IPS-NIHi7 (cell line): ENCODE measurements at regions not wholly inside any gene's neighbourhood (a gene's known extent, or its start where the extent isn't known, plus 50 kb on each side); places are given as distances from the start of the nearest gene placed in this dataset.
A peak's percentile ranks its signal among the peaks of the same experiment; 100 is the strongest.

Source experiments
- DNase-seq: peaks from one replicate; pipeline ENCODE4 v3.0.0; 2012; ENCODE audit warnings: mixed read lengths; ENCODE audit errors: extremely low spot score

DNA sequence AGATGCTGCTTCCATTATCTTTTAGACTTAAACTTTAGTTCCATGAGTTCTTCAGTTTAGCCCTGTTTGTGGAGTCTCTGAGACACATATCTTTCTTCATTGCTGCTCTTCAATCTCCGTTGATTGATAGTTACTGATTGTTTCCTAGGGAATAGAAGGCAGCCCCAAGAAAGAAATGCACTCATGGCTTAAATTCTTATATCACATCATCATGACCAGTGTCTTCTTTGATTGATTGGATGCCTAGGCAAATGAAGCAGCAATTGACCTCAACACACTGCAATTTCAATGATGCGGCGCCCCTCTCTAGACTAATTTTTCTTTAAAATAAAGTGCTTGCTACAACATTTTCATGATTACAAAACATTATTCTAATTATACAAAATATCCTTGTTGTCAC, 576.5 kb upstream of the VSTM2A start:
- no peak for DNase-seq

DNA sequence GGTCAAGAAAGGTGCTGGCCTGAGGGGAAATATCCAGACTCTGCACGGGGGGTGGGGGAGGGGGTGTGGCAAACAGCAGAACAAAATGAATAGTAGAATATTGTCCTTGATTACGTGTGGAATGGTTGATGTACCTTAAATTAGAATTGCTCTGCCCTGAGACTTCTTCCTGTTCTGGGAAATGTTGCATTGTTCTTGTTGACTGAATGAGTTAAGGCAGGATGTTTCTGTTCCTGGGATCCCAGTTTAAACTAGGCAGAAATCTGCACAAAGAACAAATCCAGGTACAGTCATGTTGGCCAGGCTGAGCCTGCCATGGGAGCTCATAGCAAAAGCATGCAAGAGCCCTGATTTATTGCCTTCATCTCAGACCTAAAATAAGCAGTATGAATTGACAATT, 558.7 kb upstream of the VSTM2A start:
- DNase-seq, result no peak

DNA sequence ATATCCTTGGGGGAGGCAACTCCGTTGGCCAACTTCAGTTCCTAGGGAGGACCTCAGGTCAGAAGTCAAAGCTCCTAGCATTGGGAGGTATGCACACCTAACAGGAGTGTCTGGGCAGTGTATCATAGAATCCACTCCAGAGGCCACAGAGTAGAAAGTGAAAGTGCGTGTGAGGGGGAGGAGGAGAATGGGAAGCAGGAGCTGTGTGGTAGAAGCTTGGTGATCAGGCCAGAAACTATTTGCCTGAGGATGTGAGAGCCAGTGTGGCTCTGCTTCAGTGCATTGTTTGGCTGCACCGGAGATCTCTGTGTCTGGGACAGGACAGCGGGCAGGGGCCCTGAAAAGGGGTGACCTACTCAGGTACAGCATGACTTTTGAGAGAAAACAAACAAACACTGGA, 557.4 kb upstream of the VSTM2A start:
- no peak for DNase-seq

DNA sequence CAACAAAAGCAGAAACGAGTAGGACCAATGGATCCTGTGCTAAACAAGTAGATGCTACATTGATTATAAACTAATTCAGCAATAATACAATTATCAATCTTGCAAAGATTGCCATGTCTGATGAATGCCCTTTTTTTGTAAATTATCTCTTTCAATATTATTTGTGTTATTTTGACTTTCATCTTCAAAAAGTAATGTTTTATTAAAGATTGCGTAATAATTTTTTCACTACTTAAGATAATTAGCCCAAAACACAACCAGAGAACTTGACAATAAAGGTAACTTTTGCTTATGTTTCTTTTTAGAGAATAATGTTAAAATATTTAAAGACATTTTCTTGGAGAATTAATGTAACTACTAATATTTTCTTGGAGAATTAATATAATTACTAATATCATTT, 553.8 kb upstream of the VSTM2A start:
- no peak for DNase-seq

DNA sequence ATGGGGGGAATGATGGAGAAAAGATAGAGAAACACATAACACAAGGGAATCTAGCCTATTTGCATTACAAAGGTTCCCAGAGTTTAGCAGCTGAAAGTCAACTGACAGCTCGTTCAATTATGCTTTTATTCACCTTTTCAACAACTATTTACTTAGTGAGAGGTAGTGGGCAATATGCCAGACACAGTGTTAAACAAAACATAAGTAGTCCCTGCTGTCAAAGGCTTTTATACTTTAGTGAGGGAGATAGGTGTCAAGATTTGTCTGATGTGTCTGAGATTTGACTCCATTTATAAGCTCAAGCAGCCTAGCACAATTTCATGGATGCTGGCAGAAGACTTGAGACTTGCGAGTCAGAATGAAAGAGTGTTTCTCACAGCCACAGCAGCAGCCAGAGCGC, 549.0 kb upstream of the VSTM2A start:
- DNase-seq, result no peak

DNA sequence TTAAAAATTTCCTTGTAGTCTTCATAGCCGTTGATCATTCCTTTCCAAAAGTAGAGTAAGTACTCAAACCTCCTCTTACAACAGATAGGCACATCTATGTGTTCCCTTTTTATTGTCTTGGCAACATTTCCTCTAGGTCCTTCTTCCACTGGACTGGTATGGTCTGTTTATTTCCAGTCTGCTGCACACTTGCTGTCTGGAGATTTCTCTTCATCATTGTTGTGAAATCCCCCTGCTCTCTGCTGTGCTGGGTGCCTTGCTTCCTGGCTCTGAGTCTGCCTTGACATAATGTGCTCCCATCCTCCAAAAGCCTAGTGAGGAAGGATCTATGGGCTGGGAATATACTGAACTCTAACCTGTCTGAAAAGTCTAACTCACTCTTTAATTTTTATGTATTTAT, 545.3 kb upstream of the VSTM2A start:
- no peak for DNase-seq

DNA sequence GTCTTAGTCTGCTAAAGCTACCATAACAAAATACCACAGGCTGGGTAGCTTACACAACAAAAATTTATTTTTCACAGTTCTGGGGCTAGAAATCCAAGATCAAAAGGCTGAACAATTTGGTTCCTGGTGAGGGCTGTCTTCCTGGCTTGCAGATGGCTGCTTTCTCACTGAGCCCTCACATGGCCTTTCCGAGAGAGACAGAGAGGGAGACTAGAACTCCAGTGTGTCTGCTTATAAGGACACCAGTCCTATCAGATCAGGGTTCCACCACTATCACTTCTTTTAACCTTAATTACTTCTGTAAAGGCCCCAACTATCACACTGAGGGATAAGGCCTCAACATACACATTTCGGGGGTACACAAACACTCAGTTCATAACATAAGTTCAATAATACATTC, 527.4 kb upstream of the VSTM2A start:
- DNase-seq, result no peak

DNA sequence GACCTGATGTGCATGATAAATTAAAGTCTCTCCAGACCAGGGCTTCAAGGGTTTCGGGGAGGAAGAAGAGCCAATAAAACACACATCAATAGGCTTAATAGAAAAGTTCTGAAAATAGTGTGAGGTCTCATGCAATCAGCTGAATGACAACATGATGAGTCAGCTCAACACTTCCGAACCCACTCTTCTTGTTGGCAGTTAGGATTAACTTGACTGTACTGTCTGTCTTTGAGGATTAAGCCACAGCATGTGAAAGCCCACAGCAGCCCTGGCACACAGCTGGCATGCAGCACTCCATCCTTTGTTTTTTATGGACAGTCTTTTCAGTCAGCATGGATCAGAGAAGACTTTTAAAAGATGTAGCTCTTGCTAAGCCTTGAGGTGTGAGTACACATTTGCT, 526.9 kb upstream of the VSTM2A start:
- DNase-seq, result peak; percentile 14

DNA sequence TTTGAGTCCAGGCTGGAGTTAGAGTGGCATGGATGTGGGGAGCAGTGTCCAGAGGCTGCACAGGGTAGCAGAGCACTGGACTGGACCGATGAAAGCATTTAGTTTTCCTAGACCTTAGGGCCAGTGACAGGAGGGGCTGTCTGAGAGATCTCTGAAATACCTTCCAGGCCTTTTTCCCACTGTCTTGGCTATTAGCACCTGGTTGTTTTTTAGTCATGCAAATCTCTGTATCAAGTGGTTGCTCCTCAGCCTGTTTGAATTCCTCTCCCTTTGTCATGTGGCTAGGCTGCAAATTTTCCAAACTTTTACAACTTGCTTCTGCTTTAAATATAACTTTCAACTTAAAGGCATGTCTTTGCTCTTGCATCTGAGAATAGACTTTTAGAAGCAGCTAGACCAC, 504.3 kb upstream of the VSTM2A start:
- peak; percentile 8 for DNase-seq

DNA sequence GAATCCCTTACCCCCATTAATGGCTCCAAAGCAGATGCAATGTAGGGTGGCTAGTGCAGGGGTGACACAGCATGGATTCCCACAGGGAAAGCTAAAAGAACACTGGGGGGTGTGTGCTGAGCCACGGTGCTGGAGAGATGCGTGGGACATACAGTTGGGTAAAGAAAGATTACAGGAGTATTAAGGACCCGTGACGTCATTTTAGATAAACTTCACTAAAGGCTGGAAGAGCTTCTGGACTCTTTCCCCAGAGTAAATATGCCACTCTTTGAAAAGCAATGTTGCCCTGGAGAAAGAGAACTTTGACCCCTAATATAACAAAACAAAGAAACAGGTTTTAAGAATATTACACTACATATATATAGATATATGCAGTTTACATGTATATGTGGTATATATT, 481.5 kb upstream of the VSTM2A start:
- no peak for DNase-seq

DNA sequence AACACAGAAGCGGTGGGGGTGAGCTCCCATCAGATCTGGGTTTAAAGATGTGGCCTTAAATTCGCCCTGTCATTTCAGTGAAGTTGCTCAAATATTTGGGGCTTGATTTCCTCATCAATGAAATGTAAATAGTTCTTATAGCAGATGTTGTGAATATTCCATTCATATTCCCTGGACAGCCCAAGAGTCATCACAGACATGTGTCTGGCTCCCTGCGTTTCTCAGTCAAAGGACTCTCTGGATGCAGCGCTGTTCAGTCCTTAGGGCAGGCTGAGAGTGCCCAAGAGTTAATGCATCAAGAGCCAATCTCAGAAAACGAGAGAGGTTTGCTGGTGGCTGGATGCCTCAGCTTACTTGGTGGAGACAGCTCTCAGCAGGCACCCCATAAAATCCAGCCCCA, 475.5 kb upstream of the VSTM2A start:
- DNase-seq, result no peak

DNA sequence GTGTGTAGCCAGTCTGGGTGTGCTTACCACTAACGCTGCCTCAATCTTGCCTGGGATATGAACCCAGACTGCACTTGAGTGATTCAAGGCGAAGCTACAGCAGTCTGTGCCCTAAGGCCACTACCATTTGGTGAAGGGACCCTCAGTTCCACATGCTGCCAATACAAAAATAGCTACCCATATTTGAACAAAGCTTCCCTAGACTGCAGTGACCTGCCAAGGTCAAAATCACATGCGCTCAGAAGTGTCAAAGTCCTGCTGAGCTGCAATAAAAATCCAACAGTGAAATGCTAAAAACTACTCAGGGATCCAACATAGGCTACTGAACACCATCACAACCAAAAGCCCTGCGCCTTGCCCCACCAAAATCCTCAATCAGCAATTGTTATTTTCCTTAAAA, 472.3 kb upstream of the VSTM2A start:
- no peak for DNase-seq

DNA sequence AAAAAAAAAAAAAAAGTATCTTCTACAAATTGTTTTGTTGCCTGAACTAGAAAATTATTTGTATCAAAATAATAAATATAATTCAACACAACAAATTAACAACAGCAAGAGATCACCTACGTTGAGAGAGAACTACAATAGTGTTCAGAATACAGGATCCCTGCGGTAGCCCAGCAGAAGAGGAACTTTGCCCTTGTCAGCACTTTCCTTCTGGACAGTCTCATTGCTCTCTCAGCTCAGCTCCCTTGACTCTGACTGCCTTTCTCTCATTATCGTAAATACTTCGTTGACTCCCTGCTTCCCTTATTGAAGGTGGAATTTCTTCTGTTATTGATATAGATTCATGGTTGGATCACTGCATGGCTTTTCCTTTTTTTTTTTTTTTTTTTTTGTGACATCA, 469.5 kb upstream of the VSTM2A start:
- DNase-seq, result no peak

DNA sequence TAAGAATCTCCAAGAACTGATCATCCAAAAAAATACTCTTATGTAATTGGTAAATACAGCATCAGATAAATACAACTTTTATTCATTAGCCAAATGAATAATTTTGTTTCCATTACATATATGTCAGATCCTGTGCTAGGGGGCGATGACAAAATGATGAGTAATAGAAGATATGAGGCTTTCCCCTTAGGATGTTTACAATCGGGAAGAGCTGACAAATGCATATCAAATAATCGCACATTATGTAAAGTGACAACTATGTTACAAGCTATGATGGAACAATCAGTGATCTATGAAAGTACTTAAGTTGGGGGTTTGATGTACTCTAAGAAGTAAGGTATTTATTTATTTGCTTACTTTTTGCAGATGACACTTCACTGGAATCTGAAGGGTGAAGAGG, 465.6 kb upstream of the VSTM2A start:
- DNase-seq, result no peak

DNA sequence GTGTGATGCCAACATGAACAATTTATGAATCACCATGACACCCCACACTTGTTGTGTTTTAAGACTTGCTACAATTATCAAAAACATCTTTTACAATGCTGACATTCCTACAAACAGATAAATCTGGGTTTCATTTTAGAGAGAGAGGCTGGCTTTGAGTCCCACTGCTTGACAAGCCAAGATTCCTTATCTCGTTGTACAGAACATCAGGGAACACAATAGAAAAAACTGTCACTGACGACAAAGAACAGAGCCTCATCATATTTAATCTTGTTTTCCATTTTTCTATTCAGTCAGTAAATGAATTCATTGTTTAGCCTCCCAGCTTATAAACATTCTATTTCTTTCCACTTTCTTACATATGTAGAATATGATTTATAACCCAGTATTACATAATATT, 461.6 kb upstream of the VSTM2A start:
- DNase-seq, result no peak

DNA sequence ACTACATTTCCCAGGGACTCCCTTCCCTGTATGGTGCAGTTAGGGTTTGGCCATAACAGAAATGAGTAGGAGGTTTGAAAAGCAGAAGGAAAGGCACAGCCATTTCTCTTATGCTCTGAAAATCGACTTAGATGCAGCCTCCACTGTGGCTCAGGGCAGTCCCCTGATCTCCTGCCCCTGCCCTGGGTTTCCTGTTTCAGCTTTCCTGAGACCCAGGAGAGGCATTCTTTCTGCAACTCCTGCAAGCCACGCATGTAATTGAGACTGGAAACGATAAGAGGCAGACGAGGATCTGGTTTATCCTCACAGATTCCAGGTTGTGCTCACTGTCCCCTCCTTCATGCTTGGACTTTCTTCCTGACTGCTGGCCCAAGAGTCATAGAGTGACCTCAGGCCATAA, 461.2 kb upstream of the VSTM2A start:
- no peak for DNase-seq

DNA sequence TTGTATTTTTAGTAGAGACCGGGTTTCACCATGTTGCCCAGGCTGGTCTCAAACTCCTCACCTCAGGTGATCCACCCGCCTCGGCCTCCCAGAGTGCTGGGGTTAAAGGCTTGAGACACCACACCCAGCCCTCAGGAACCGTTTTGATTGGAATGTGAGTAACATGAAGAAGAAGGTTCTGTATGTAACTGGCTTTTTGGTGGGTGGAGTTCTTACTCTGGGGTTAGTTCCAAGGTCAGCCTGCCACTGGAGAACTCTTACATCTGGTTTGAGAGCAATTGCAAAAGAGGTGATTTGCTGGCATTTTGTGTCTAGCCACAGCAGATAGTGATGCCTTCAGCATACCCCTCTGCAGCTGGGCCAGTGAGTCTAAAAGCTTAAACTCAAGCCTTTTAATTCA, 457.8 kb upstream of the VSTM2A start:
- DNase-seq, result no peak

DNA sequence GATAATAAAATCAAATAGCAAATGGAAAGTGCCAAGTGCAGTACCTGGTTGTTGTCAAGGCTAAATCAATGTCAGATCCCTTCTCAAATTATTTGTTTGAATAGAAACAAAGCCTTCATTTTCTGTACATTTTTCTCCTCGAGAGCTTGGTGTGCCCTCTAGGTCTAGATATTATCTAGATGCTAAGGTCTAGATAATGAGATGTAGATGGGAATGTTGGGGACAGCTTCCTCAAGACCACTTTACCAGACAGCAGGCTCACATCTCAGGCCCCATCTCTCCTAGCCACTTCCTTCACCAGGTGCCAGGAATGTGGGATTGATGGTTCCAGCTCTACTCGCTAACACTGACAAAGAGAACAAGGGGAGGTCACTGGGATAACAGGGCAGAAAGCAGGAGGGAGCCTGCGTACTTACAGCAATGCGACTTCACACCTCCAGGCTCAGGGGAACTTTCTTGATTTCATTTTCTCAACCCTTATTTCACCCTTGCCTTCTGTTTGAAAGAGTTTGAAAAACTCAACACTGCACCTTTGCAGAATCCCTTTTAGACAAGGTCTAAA, 451.4 kb upstream of the VSTM2A start:
- DNase-seq, result peak; percentile 41

DNA sequence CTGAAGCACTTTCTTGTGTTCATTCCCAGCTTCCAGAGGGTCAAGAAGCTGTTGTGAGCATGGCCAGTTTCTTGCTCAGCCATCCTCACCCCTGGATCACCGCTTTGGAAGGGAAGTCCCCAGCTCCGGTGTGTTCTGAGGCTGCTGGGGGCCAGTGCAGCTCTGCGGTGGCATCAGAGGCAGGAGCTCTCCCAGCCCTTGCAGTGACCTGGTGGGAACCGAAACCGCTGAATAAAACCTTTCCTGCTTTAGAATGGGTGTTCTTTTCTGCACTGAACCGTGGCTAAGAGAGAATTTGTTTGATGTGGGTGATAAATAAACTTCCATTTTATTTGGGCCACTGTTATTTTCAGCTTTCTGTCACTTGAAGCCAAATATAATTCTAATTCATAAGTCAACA, 450.9 kb upstream of the VSTM2A start:
- no peak for DNase-seq

DNA sequence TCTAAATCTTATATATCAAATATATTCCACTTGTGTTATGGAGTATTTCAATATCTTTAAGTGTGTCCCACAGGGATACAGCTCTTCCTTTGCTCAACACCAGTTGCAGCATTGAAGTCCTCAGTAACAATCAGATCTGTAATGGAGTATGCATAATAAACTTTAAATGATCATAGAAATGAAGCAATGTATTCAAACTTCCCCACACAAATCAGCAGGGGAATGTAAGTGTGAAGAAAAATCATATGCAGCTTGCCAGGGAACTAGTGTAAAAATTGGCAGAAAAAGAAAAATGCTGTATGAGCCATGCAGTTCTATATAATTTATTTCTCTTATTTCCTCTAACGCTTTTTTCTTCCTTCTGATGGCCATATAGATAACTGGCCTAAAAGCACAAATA, 444.3 kb upstream of the VSTM2A start:
- no peak for DNase-seq

DNA sequence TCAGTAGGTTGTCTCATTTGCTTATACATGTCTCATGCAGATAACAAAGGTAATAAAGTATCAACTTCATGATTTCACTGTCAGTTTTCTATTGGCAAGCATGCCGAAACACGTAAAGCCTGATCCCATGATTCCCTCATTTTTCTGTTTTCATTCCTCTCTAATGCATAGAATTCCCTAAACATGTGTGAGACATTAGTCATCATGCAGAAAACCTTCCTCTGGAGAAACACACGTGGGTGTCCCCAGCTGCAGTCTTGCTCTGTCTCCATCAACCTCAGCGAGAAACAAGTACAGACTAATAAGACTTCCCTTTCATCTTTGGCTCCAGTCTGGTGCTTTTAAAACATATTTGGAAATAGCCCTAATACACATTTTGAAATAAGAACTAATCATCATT, 432.7 kb upstream of the VSTM2A start:
- no peak for DNase-seq

DNA sequence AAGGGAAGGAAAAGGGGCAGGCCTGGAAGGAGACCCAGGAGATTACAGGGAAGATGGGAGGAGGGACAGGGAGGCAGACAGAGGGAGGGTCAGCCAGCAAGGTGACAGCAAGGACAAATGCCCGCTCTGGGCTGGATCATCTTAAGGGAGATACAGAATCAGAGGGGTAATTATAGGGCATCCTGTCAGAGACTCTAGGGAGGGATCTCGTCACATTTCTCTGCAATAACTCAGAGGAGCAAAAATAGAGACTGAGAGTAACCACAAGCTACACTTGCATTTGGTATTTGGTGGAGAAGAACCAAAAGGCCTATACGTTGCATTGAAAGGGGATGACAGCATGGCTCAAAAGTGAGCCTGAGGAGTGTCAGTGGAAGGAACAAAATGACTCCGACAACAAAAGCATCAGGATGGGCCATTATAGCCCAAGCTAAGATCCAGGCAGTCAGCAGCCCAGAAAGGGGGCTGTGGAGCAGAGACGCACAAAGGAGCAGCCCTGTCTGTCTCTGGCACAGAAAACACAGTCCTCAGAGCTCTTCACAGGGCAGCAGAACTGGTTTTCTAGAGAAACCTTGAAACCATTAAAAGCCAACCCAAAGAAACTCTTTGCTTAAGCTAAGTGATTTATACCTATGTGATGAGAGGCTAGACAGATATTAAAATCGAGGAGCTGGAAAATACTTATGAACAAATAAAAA, 430.2 kb upstream of the VSTM2A start:
- no peak for DNase-seq

DNA sequence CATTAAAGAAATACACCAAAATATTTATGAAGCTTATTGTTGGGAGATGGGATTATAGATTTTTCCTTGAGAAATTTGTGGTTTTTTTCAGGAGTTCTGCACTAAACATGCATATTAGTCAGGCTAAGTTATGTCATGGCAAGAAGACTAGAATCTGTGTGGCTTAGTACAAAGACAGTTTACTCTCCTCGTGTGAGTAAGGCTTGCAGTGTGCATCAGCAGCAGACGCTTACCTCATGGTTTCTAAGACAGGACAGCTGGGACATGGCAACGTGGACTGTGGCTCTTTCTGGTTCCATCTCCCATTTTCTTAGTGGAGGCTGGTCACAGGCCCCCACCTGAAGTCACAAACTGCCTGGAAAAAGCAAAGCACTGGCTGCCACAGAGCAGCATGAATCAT, 429.6 kb upstream of the VSTM2A start:
- DNase-seq, result no peak
